ENCODE measurements at regions not wholly inside any gene's neighbourhood (a gene's known extent, or its start where the extent isn't known, plus 50 kb on each side); places are given as distances from the start of the nearest gene placed in this dataset.

DNA sequence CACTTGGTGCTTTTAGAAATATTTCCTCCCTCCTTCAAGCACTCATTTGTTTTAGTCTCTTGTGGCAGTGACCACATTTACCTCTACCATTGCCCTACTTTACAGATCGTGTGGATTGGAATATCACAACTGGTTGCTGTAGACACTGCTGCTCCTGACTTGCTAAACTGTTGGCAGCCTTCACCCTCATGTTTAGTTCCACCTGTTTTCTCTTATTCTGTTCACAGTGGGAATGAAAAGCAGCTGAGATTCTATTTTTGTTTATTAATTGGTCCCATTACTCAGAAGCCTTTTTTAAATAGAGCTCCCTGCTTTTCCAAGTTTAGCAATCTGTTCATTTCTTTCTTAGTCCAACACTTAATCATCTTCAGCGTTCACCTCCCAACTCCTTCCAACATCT, 308.9 kb downstream of the RWDD3 start:
- no peak overlapping the region for H3K27ac ChIP-seq (ENCODE audit: low read depth, low read length, poor library complexity, severe bottlenecking)
- no peak for DNase-seq (ENCODE audit: low spot score)
- H3K4me2 ChIP-seq (ENCODE audit: low read length): no peak overlapping the region
- intact Hi-C loops (cut with micrococcal nuclease; ENCODE audit: unreplicated experiment): no loop called here
- H3K4me1 ChIP-seq (ENCODE audit: insufficient read depth, low read length, poor library complexity, severe bottlenecking): no peaks in the 10 kb centered on the region
- H3K36me3 ChIP-seq (ENCODE audit: insufficient read depth, low read length): no peaks in the 10 kb centered on the region
- no peaks in the 10 kb centered on the region for H4K20me1 ChIP-seq (ENCODE audit: insufficient read depth, low read length)
- no peaks in the 10 kb centered on the region for H3K9me2 ChIP-seq (ENCODE audit: insufficient read depth, low read length)
- CTCF ChIA-PET (ENCODE audit: unreplicated experiment): no interaction called here
- no peak overlapping the region for H3K4me3 ChIP-seq (ENCODE audit: low read depth, low read length, poor library complexity, severe bottlenecking)
- POLR2A ChIA-PET: no interaction called here
- no peak for TF ChIP-seq EZH2phosphoT487 (IDR thresholded peaks at IDR 0.05; ENCODE audit: borderline replicate concordance, low read depth, low read length)
- TF ChIP-seq, protein P1, sequence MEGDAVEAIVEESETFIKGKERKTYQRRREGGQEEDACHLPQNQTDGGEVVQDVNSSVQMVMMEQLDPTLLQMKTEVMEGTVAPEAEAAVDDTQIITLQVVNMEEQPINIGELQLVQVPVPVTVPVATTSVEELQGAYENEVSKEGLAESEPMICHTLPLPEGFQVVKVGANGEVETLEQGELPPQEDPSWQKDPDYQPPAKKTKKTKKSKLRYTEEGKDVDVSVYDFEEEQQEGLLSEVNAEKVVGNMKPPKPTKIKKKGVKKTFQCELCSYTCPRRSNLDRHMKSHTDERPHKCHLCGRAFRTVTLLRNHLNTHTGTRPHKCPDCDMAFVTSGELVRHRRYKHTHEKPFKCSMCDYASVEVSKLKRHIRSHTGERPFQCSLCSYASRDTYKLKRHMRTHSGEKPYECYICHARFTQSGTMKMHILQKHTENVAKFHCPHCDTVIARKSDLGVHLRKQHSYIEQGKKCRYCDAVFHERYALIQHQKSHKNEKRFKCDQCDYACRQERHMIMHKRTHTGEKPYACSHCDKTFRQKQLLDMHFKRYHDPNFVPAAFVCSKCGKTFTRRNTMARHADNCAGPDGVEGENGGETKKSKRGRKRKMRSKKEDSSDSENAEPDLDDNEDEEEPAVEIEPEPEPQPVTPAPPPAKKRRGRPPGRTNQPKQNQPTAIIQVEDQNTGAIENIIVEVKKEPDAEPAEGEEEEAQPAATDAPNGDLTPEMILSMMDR (conservative IDR thresholded peaks at IDR 0.05; ENCODE audit: low read length): no peak
- no TSS peak for BruUV-seq (replicated peaks)
- H2AFZ ChIP-seq (ENCODE audit: low read length): no peak overlapping the region
- H3K79me2 ChIP-seq (ENCODE audit: insufficient read depth, low read depth, low read length): no peaks in the 10 kb centered on the region
- peaks cover 4% of the 10 kb centered on the region; the same call in 1 of the 2 replicates for H3K9me3 ChIP-seq (ENCODE audit: low read length)

DNA sequence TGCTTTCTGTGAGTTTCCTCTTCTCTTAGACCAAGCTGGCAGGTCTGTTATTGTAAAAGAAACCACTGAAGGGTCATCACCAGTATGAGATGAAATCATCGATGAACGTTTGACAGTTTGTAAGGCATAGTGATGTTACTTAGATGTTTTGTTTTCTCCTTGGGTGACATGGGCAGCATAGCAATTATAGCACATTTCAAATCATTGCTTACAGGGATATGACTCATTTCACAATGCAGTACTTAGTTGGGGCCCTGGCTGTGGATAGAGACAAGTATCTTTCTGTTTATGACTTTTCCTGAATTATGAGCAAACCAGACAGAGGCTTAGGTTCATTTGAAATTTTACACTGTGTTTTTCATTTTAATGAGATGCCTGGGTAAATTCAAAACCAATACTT, 313.0 kb downstream of the RWDD3 start:
- Histone ChIP-seq H3K4me3 (ENCODE audit: low read depth, low read length, poor library complexity, severe bottlenecking) (no peak overlapping the region), H3K9me2 (ENCODE audit: insufficient read depth, low read length) (no peaks in the 10 kb centered on the region), H3K36me3 (ENCODE audit: insufficient read depth, low read length) (no peaks in the 10 kb centered on the region), H3K4me1 (ENCODE audit: insufficient read depth, low read length, poor library complexity, severe bottlenecking) (no peaks in the 10 kb centered on the region), H3K4me2 (ENCODE audit: low read length) (no peak overlapping the region), H2AFZ (ENCODE audit: low read length) (no peak overlapping the region), H3K27ac (ENCODE audit: low read depth, low read length, poor library complexity, severe bottlenecking) (no peak overlapping the region), H3K9me3 (ENCODE audit: low read length) (no peaks in the 10 kb centered on the region), H3K79me2 (ENCODE audit: insufficient read depth, low read depth, low read length) (no peaks in the 10 kb centered on the region), H4K20me1 (ENCODE audit: insufficient read depth, low read length) (no peaks in the 10 kb centered on the region)
- no peak for DNase-seq (ENCODE audit: low spot score)
- BruUV-seq (replicated peaks): no TSS peak
- ChIA-PET POLR2A (no interaction called here), CTCF (ENCODE audit: unreplicated experiment) (no interaction called here)
- intact Hi-C loops (cut with micrococcal nuclease; ENCODE audit: unreplicated experiment): no loop called here
- TF ChIP-seq, protein P1 (conservative IDR thresholded peaks at IDR 0.05; ENCODE audit: low read length): no peak
- TF ChIP-seq EZH2phosphoT487 (IDR thresholded peaks at IDR 0.05; ENCODE audit: borderline replicate concordance, low read depth, low read length): no peak

DNA sequence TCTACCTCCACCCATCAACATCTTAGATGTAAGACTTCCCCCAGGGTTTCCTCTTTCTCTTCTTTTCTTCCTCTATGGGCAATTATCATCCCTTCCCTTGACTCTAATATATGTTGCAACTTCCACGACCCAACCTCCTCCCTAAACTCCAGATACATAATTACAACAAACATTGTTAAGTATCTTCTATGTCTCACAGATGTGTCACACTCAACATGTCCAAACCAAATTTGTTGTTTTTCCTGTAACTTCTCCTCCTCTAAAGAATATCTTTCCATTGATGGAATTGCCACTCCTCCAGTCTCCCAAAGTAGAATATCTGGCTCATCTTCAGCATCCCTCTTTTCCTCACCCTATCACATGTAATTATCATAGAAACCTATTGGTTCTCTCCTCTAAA, 314.2 kb downstream of the RWDD3 start:
- ChIA-PET CTCF (ENCODE audit: unreplicated experiment) (no interaction called here), POLR2A (no interaction called here)
- no peak overlapping the region for H2AFZ ChIP-seq (ENCODE audit: low read length)
- no peaks in the 10 kb centered on the region for H3K36me3 ChIP-seq (ENCODE audit: insufficient read depth, low read length)
- H3K27ac ChIP-seq (ENCODE audit: low read depth, low read length, poor library complexity, severe bottlenecking): no peak overlapping the region
- H3K9me2 ChIP-seq (ENCODE audit: insufficient read depth, low read length): no peaks in the 10 kb centered on the region
- no peaks in the 10 kb centered on the region for H3K79me2 ChIP-seq (ENCODE audit: insufficient read depth, low read depth, low read length)
- TF ChIP-seq, protein P1 (conservative IDR thresholded peaks at IDR 0.05; ENCODE audit: low read length): no peak
- no peak for TF ChIP-seq EZH2phosphoT487 (IDR thresholded peaks at IDR 0.05; ENCODE audit: borderline replicate concordance, low read depth, low read length)
- H3K9me3 ChIP-seq (ENCODE audit: low read length): no peaks in the 10 kb centered on the region
- no TSS peak for BruUV-seq (replicated peaks)
- H4K20me1 ChIP-seq (ENCODE audit: insufficient read depth, low read length): no peaks in the 10 kb centered on the region
- no peak overlapping the region for H3K4me2 ChIP-seq (ENCODE audit: low read length)
- H3K4me1 ChIP-seq (ENCODE audit: insufficient read depth, low read length, poor library complexity, severe bottlenecking): no peaks in the 10 kb centered on the region
- no peak overlapping the region for H3K4me3 ChIP-seq (ENCODE audit: low read depth, low read length, poor library complexity, severe bottlenecking)
- intact Hi-C loops (cut with micrococcal nuclease; ENCODE audit: unreplicated experiment): no loop called here
- DNase-seq (ENCODE audit: low spot score): no peak

Data from OCI-LY7 (cell line).